HEK293 (cell line): ENCODE measurements at regions not wholly inside any gene's neighbourhood (a gene's known extent, or its start where the extent isn't known, plus 50 kb on each side); places are given as distances from the start of the nearest gene placed in this dataset.
"Not testable (repeated sequence)": the region's sequence is repeated elsewhere in the genome, so short reads cannot be mapped to it uniquely, and the experiment has no call there.

Experiments
- CTCF ChIA-PET: fragments of 350-600 bp; formaldehyde crosslinking; extraction: SDS; loops from one replicate; lab custom pipeline; 2021; ENCODE audit warnings: antibody characterized with exemption; lab: Yijun Ruan, JAX
- POLR2A ChIA-PET: fragments of 300-600 bp; formaldehyde crosslinking; extraction: SDS; loops from one replicate; lab custom pipeline; 2020; ENCODE audit warnings: antibody characterized with exemption, inconsistent platforms; lab: Yijun Ruan, JAX
- H3K27ac ChIP-seq: fragments of 200-500 bp; sonication (Bioruptor generic); 2 replicates; pipeline ENCODE4 v1.5.1; 2014; ENCODE audit warnings: low read depth, low read length, control low read depth, inconsistent platforms; ENCODE audit errors: extremely low read depth
- H3K36me3 ChIP-seq, 2 experiments: fragments of 200-500 bp in 1 of 2; sonication (Bioruptor generic) in 1 of 2; 1 replicate in 1 of 2; 2 replicates in 1 of 2; pipeline ENCODE4 v1.5.1; 2014 to 2017; ENCODE audit warnings: inconsistent platforms in 2 of 2, low read length in 2 of 2; ENCODE audit not compliant: control insufficient read depth in 2 of 2, insufficient read depth in 1 of 2
- H3K4me1 ChIP-seq: fragments of 200-500 bp; sonication (Bioruptor generic); 2 replicates; pipeline ENCODE4 v1.5.1; 2014; ENCODE audit warnings: mild to moderate bottlenecking, low read length, inconsistent platforms; ENCODE audit not compliant: control insufficient read depth, insufficient read depth
- H3K4me3 ChIP-seq: 2 replicates; pipeline ENCODE4 v1.5.1; 2011; ENCODE audit warnings: low read depth, mild to moderate bottlenecking, control low read depth, low read length, moderate library complexity
- H3K9me3 ChIP-seq: fragments of 200-500 bp; sonication (Bioruptor generic); 2 replicates; pipeline ENCODE4 v1.5.1; 2014; ENCODE audit warnings: low read depth, low read length, inconsistent platforms; ENCODE audit not compliant: control insufficient read depth, insufficient read depth
- GFI1B ChIP-seq: fragments of 450-650 bp; formaldehyde crosslinking; IDR thresholded peaks from 2 replicates; pipeline ENCODE4 v1.5.1; 2016; ENCODE audit warnings: missing biosample characterization, missing genetic modification characterization
- OSR2 ChIP-seq: fragments of 450-650 bp; formaldehyde crosslinking; IDR thresholded peaks from 2 replicates; pipeline ENCODE4 v1.5.1; 2016; ENCODE audit warnings: missing biosample characterization, missing genetic modification characterization
- PRDM6 ChIP-seq: fragments of 450-650 bp; formaldehyde crosslinking; IDR thresholded peaks from 2 replicates; pipeline ENCODE4 v1.5.1; 2017; ENCODE audit warnings: missing biosample characterization, missing genetic modification characterization
- SETDB1 ChIP-seq: IDR thresholded peaks from one replicate; pipeline ENCODE4 v1.6.1; 2017; ENCODE audit warnings: mild to moderate bottlenecking, low read length, moderate library complexity, mixed read lengths; ENCODE audit not compliant: insufficient read length
- WT1 ChIP-seq: fragments of 450-650 bp; formaldehyde crosslinking; IDR thresholded peaks from 2 replicates; pipeline ENCODE4 v1.5.1; 2016; ENCODE audit warnings: missing biosample characterization, missing genetic modification characterization
- ZBTB20 ChIP-seq: fragments of 450-650 bp; formaldehyde crosslinking; IDR thresholded peaks from 2 replicates; pipeline ENCODE4 v1.5.1; 2016; ENCODE audit warnings: missing biosample characterization, missing genetic modification characterization
- ZBTB48 ChIP-seq: fragments of 450-650 bp; formaldehyde crosslinking; IDR thresholded peaks from 2 replicates; pipeline ENCODE4 v1.5.1; 2016; ENCODE audit warnings: missing biosample characterization, missing genetic modification characterization
- ZBTB6 ChIP-seq: fragments of 450-650 bp; formaldehyde crosslinking; IDR thresholded peaks from 2 replicates; pipeline ENCODE4 v1.5.1; 2017; ENCODE audit warnings: missing biosample characterization, missing genetic modification characterization
- ZNF114 ChIP-seq: fragments of 450-650 bp; formaldehyde crosslinking; IDR thresholded peaks from 2 replicates; pipeline ENCODE4 v1.5.0; 2017; ENCODE audit warnings: missing biosample characterization, missing genetic modification characterization
- ZNF132 ChIP-seq: fragments of 450-650 bp; formaldehyde crosslinking; IDR thresholded peaks from 2 replicates; pipeline ENCODE4 v1.5.1; 2017; ENCODE audit warnings: missing biosample characterization, missing genetic modification characterization, borderline replicate concordance
- ZNF280C ChIP-seq: fragments of 450-650 bp; formaldehyde crosslinking; IDR thresholded peaks from 2 replicates; pipeline ENCODE4 v1.5.1; 2016; ENCODE audit warnings: missing biosample characterization, missing genetic modification characterization
- ZNF280D ChIP-seq: fragments of 450-650 bp; formaldehyde crosslinking; IDR thresholded peaks from 2 replicates; pipeline ENCODE4 v1.5.1; 2016; ENCODE audit warnings: missing biosample characterization, missing genetic modification characterization
- ZNF302 ChIP-seq: fragments of 450-650 bp; formaldehyde crosslinking; IDR thresholded peaks from 2 replicates; pipeline ENCODE4 v1.5.1; 2016; ENCODE audit warnings: missing biosample characterization, missing genetic modification characterization, low read depth
- ZNF335 ChIP-seq: fragments of 450-650 bp; formaldehyde crosslinking; conservative IDR thresholded peaks from 2 replicates; pipeline ENCODE4 v1.5.1; 2016; ENCODE audit warnings: missing biosample characterization, missing genetic modification characterization
- ZNF48 ChIP-seq: fragments of 450-650 bp; formaldehyde crosslinking; IDR thresholded peaks from 2 replicates; pipeline ENCODE4 v1.5.1; 2016; ENCODE audit warnings: missing biosample characterization, missing genetic modification characterization
- ZNF548 ChIP-seq: fragments of 450-650 bp; formaldehyde crosslinking; IDR thresholded peaks from 2 replicates; pipeline ENCODE4 v1.5.1; 2016; ENCODE audit warnings: missing biosample characterization, missing genetic modification characterization
- ZNF561 ChIP-seq: fragments of 450-650 bp; IDR thresholded peaks from 2 replicates; pipeline ENCODE4 v1.5.1; 2018; ENCODE audit warnings: missing biosample characterization, missing genetic modification characterization, borderline replicate concordance
- ZNF580 ChIP-seq: fragments of 450-650 bp; formaldehyde crosslinking; IDR thresholded peaks from 2 replicates; pipeline ENCODE4 v1.5.1; 2016; ENCODE audit warnings: missing biosample characterization, missing genetic modification characterization
- ZNF791 ChIP-seq: fragments of 450-650 bp; formaldehyde crosslinking; IDR thresholded peaks from 2 replicates; pipeline ENCODE4 v1.5.1; 2016; ENCODE audit warnings: missing biosample characterization, missing genetic modification characterization

GRCh38 chr2:10198482-10198881 is 75.9 kb downstream of the RRM2 start:
- H3K4me1 ChIP-seq, H3K36me3 ChIP-seq, H3K9me3 ChIP-seq, POLR2A ChIA-PET, H3K27ac ChIP-seq, H3K4me3 ChIP-seq: not testable (repeated sequence)
- CTCF ChIA-PET: interaction anchor here (0.7 kb wide), 3 partner anchors 42 to 1609 kb away, joined by 3 to 5 read pairs (median 3); no protein-coding TSS in a partner anchor
- TF ChIP-seq SETDB1 (peak; percentile 60), ZNF280D (tag by site-specific recombination) (0 out of 2 replicates have a peak, but pooled peaks have one; percentile 74)

- POLR2A ChIA-PET: interaction anchor here (0.7 kb wide), 1 partner anchor 10 kb away, joined by 4 read pairs; no protein-coding TSS in a partner anchor
- no peaks in the 10 kb centered on the region; a peak in 1 of 3 replicates for H3K36me3 ChIP-seq
These were observed 78.7 kb downstream of the RRM2 start for GRCh38 chr2:10201201-10201600.

More at GRCh38 chr2:10201201-10201600, 78.7 kb downstream of the RRM2 start:
- Histone ChIP-seq H3K27ac (no peak overlapping the region), H3K4me3 (no peak overlapping the region), H3K4me1 (no peaks in the 10 kb centered on the region), H3K9me3 (no peaks in the 10 kb centered on the region)
- TF ChIP-seq WT1 (tag by site-specific recombination): no peak
- TF ChIP-seq ZNF580 (tag by site-specific recombination): no peak
- TF ChIP-seq ZNF791 (tag by site-specific recombination): no peak
- no peak for TF ChIP-seq ZNF48
- TF ChIP-seq ZBTB20 (tag by site-specific recombination): no peak
- no peak for TF ChIP-seq ZNF132 (tag by site-specific recombination)
- TF ChIP-seq ZNF302: no peak
- no peak for TF ChIP-seq ZNF335 (tag by site-specific recombination)
- TF ChIP-seq ZBTB6 (tag by site-specific recombination): no peak
- TF ChIP-seq GFI1B (tag by site-specific recombination): no peak
- TF ChIP-seq ZNF548 (tag by site-specific recombination): no peak
- TF ChIP-seq OSR2 (tag by site-specific recombination): no peak
- TF ChIP-seq ZBTB48: no peak
- no peak for TF ChIP-seq ZNF561 (tag by site-specific recombination)
- no peak for TF ChIP-seq ZNF280C (tag by site-specific recombination)
- TF ChIP-seq ZNF114 (tag by site-specific recombination): no peak
- no peak for TF ChIP-seq PRDM6
- CTCF ChIA-PET: no interaction called here
